ENCODE measurements at regions not wholly inside any gene's neighbourhood (a gene's known extent, or its start where the extent isn't known, plus 50 kb on each side); places are given as distances from the start of the nearest gene placed in this dataset.

DNA sequence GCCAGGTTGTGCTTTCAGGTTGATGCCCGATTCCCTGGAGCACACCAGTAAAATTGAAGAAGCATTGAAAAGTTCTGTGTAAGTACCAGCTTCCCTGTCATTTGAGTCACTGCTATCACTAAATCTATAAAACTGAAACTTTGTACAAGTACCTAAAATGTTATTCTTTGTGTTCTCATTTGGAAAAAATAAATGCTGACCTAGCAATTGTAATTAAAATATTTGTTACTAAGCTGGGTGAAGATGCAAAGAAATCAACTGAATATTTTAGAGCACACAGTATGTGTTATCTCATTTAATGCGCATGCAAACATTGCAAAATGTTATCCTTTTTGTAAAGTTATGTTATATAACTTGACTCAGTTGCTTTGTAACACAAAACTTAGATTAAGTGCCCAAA is 733.7 kb downstream of the TBL1XR1 start:
- Histone ChIP-seq H4K20me1 (ENCODE audit: insufficient read depth, poor library complexity, severe bottlenecking) (no peaks in the 10 kb centered on the region), H3K4me3 (no peak overlapping the region), H3K4me2 (no peak overlapping the region), H3K9me3 (ENCODE audit: low read depth) (no peaks in the 10 kb centered on the region), H3K27ac (no peak overlapping the region), H3K27me3 (no peaks in the 10 kb centered on the region), H3K79me2 (no peaks in the 10 kb centered on the region), H3K4me1 (ENCODE audit: insufficient read depth) (no peaks in the 10 kb centered on the region), H3K9me2 (replicated peaks; ENCODE audit: insufficient read depth) (no peaks in the 10 kb centered on the region), H3K36me3 (replicated peaks; ENCODE audit: insufficient read depth, low read depth) (no peaks in the 10 kb centered on the region), H2AFZ (no peak overlapping the region)
- no peak for DNase-seq (ENCODE audit: low spot score)
- TF ChIP-seq, protein P1, sequence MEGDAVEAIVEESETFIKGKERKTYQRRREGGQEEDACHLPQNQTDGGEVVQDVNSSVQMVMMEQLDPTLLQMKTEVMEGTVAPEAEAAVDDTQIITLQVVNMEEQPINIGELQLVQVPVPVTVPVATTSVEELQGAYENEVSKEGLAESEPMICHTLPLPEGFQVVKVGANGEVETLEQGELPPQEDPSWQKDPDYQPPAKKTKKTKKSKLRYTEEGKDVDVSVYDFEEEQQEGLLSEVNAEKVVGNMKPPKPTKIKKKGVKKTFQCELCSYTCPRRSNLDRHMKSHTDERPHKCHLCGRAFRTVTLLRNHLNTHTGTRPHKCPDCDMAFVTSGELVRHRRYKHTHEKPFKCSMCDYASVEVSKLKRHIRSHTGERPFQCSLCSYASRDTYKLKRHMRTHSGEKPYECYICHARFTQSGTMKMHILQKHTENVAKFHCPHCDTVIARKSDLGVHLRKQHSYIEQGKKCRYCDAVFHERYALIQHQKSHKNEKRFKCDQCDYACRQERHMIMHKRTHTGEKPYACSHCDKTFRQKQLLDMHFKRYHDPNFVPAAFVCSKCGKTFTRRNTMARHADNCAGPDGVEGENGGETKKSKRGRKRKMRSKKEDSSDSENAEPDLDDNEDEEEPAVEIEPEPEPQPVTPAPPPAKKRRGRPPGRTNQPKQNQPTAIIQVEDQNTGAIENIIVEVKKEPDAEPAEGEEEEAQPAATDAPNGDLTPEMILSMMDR (IDR thresholded peaks at IDR 0.05; ENCODE audit: poor library complexity): no peak
- TF ChIP-seq EZH2 (IDR thresholded peaks at IDR 0.05; ENCODE audit: borderline replicate concordance) (no peak), EZH2phosphoT487 (IDR thresholded peaks at IDR 0.05; ENCODE audit: low read depth, severe bottlenecking, unreplicated experiment) (no peak)
- WGBS (ENCODE audit: low lambda C conversion rate, missing lambda C conversion rate): 75% methylated on average over 2 of the region's 2 CpGs

DNA sequence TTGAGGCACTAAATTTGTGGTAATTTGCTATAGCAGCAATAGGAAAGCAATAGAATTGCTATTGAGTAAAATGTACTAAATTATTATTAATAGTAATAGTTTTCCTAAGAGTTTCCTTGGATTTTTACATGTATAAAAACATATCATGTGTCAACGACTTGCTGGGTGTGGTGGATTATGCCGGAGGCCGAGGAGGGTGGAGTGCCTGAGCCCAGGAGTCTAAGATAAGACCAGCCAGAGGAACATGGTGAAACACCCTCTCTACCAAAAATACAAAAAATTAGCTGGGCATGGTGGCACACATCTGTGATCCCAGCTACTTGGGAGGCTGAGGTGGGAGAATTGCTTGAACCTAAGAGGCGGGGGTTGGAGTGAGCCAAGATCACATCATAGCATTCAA is 749.9 kb downstream of the TBL1XR1 start:
- Histone ChIP-seq H2AFZ (no peak overlapping the region), H3K79me2 (no peaks in the 10 kb centered on the region), H3K4me2 (no peak overlapping the region), H4K20me1 (ENCODE audit: insufficient read depth, poor library complexity, severe bottlenecking) (no peaks in the 10 kb centered on the region), H3K27ac (no peak overlapping the region), H3K36me3 (replicated peaks; ENCODE audit: insufficient read depth, low read depth) (no peaks in the 10 kb centered on the region), H3K27me3 (no peaks in the 10 kb centered on the region), H3K9me3 (ENCODE audit: low read depth) (no peaks in the 10 kb centered on the region), H3K4me1 (ENCODE audit: insufficient read depth) (no peaks in the 10 kb centered on the region), H3K4me3 (no peak overlapping the region), H3K9me2 (replicated peaks; ENCODE audit: insufficient read depth) (no peaks in the 10 kb centered on the region)
- WGBS (ENCODE audit: low lambda C conversion rate, missing lambda C conversion rate): 91% methylated on average over 4 of the region's 4 CpGs
- TF ChIP-seq EZH2phosphoT487 (IDR thresholded peaks at IDR 0.05; ENCODE audit: low read depth, severe bottlenecking, unreplicated experiment) (no peak), EZH2 (IDR thresholded peaks at IDR 0.05; ENCODE audit: borderline replicate concordance) (no peak)
- TF ChIP-seq, protein P1 (IDR thresholded peaks at IDR 0.05; ENCODE audit: poor library complexity): no peak
- no peak for DNase-seq (ENCODE audit: low spot score)

DNA sequence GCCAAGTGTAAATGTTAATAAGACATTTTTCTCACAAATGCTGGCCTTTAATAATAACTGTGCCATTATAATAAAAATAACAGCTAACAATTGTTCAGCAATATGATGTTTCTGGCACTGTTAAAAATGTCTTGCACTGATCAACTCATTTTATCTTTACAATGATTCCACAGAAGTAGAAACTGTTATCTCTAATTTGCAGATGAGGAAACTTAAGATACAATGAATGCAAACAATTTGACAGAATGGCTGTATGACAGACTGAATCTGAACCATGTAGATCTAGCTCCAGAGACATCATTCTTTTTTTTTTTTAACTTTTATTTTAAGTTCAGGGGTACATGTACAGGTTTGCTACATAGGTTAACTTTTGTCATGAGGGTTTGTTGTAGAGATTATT is 755.0 kb downstream of the TBL1XR1 start:
- Histone ChIP-seq H3K4me3 (no peak overlapping the region), H3K36me3 (replicated peaks; ENCODE audit: insufficient read depth, low read depth) (no peaks in the 10 kb centered on the region), H3K27me3 (no peaks in the 10 kb centered on the region), H3K9me2 (replicated peaks; ENCODE audit: insufficient read depth) (no peaks in the 10 kb centered on the region), H3K27ac (no peak overlapping the region), H3K4me2 (no peak overlapping the region), H3K9me3 (ENCODE audit: low read depth) (no peaks in the 10 kb centered on the region), H4K20me1 (ENCODE audit: insufficient read depth, poor library complexity, severe bottlenecking) (no peaks in the 10 kb centered on the region), H3K4me1 (ENCODE audit: insufficient read depth) (no peaks in the 10 kb centered on the region), H2AFZ (no peak overlapping the region), H3K79me2 (no peaks in the 10 kb centered on the region)
- DNase-seq (ENCODE audit: low spot score): no peak
- no peak for TF ChIP-seq EZH2 (IDR thresholded peaks at IDR 0.05; ENCODE audit: borderline replicate concordance)
- TF ChIP-seq EZH2phosphoT487 (IDR thresholded peaks at IDR 0.05; ENCODE audit: low read depth, severe bottlenecking, unreplicated experiment): no peak
- TF ChIP-seq, protein P1 (IDR thresholded peaks at IDR 0.05; ENCODE audit: poor library complexity): no peak

DNA sequence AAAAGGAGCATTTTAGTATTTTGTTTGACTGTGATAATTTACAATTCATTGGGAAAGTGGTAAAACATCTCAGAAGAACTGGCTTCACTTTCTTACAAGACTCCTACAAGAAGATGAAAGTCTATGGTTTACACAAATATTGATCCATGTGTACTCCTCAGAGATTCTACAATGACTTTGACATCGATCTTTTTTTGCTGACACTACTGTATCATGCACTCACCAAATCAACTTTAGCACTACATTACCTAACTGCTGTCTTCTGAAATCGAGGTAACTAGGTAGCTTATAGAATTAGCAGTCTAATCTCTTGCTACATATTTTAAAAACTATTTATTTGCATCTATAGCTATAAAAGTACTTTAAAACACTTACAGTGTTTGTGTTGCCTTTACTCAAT is 757.6 kb downstream of the TBL1XR1 start:
- DNase-seq (ENCODE audit: low spot score): no peak
- no peaks in the 10 kb centered on the region for H3K36me3 ChIP-seq (replicated peaks; ENCODE audit: insufficient read depth, low read depth)
- TF ChIP-seq, protein P1 (IDR thresholded peaks at IDR 0.05; ENCODE audit: poor library complexity): no peak
- TF ChIP-seq EZH2phosphoT487 (IDR thresholded peaks at IDR 0.05; ENCODE audit: low read depth, severe bottlenecking, unreplicated experiment) (no peak), EZH2 (IDR thresholded peaks at IDR 0.05; ENCODE audit: borderline replicate concordance) (no peak)
- H2AFZ ChIP-seq: no peak overlapping the region
- no peaks in the 10 kb centered on the region for H3K27me3 ChIP-seq
- no peak overlapping the region for H3K4me3 ChIP-seq
- H3K9me3 ChIP-seq (ENCODE audit: low read depth): no peaks in the 10 kb centered on the region
- no peak overlapping the region for H3K27ac ChIP-seq
- no peaks in the 10 kb centered on the region for H3K9me2 ChIP-seq (replicated peaks; ENCODE audit: insufficient read depth)
- 73% methylated on average over 2 of the region's 2 CpGs for WGBS (ENCODE audit: low lambda C conversion rate, missing lambda C conversion rate)
- H3K79me2 ChIP-seq: no peaks in the 10 kb centered on the region
- no peak overlapping the region for H3K4me2 ChIP-seq
- H4K20me1 ChIP-seq (ENCODE audit: insufficient read depth, poor library complexity, severe bottlenecking): no peaks in the 10 kb centered on the region
- H3K4me1 ChIP-seq (ENCODE audit: insufficient read depth): no peaks in the 10 kb centered on the region

All from hepatocyte (in vitro differentiated cells).